Fibroblast of villous mesenchyme (primary cell): ENCODE measurements at regions not wholly inside any gene's neighbourhood (a gene's known extent, or its start where the extent isn't known, plus 50 kb on each side); places are given as distances from the start of the nearest gene placed in this dataset.

Experiments used
- DNase-seq: peaks from one replicate; pipeline ENCODE4 v3.0.0-alpha.2; 2010; ENCODE audit warnings: low read depth
- H3K4me3 ChIP-seq: 2 replicates; pipeline ENCODE4 v1.5.1; 2011; ENCODE audit warnings: low read depth, mild to moderate bottlenecking, low read length
- TF ChIP-seq, protein P1 (sequence below): IDR thresholded peaks from 2 replicates; pipeline ENCODE4 v1.5.1; 2012; ENCODE audit warnings: low read depth, mild to moderate bottlenecking, low read length; ENCODE audit not compliant: insufficient read depth

DNA sequence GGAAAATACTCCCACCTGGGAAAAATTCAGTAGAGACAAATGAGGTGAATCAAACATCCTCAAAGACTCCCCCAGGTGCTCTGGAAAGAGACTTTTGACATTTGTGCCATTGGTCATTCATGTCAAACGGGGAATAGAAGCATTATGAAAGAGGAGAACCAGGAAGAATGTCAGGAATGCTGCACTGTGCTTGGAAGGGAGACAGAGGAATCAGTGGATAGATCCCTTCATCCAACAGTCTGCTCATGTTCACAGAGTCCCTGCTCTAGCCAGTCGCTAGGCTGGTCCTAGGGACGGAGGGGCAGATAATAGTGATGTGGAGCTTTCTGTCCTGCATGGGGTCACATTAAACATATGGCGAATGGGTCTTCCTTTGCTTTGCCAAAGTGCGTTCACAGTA is 384.4 kb downstream of the FGF9 start:
- no peak for DNase-seq
- H3K4me3 ChIP-seq, result no peak overlapping the region
- TF ChIP-seq, protein P1, sequence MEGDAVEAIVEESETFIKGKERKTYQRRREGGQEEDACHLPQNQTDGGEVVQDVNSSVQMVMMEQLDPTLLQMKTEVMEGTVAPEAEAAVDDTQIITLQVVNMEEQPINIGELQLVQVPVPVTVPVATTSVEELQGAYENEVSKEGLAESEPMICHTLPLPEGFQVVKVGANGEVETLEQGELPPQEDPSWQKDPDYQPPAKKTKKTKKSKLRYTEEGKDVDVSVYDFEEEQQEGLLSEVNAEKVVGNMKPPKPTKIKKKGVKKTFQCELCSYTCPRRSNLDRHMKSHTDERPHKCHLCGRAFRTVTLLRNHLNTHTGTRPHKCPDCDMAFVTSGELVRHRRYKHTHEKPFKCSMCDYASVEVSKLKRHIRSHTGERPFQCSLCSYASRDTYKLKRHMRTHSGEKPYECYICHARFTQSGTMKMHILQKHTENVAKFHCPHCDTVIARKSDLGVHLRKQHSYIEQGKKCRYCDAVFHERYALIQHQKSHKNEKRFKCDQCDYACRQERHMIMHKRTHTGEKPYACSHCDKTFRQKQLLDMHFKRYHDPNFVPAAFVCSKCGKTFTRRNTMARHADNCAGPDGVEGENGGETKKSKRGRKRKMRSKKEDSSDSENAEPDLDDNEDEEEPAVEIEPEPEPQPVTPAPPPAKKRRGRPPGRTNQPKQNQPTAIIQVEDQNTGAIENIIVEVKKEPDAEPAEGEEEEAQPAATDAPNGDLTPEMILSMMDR, result no peak

DNA sequence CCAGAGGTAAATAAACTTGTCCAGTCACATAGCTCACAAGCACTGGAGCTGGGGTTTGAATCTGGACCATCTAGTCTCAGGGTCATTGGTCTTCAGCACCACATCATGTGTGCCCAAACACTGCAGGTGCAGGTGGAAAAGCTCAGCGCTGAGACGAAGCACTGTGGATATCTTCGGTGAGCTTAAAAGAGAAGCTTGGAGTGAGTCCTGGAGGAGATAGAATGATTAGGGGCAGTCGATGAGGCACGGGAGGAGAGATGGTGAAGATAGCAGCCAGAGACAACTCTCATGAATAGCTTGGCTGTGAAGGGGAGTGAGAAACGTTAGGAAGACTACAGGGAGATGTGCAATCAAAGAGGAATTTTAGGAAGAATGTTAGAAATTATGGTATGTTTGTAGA is 389.3 kb downstream of the FGF9 start:
- H3K4me3 ChIP-seq, result no peak overlapping the region
- TF ChIP-seq, protein P1, result no peak
- no peak for DNase-seq

DNA sequence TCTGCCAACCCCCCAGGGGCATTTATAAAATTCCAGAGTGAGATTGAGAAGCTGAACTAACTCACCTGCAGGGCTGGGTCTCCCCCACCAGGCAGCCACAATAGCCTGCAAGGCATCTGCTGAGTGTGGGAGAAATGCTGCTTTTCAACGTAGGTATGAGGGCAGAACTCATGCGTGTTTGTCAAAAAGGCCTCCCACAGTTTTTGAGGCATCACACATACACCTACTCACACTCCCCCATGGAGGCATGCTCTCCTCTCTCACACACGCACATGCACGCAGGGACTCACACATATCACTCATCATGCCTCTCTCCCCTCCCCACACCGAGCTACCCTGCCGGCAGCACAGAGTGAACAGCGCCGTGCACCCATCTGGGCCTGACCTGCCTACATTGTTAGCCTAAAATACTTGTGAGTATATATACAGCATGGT is 390.5 kb downstream of the FGF9 start:
- TF ChIP-seq, protein P1, result no peak
- DNase-seq, result no peak
- no peak overlapping the region for H3K4me3 ChIP-seq

DNA sequence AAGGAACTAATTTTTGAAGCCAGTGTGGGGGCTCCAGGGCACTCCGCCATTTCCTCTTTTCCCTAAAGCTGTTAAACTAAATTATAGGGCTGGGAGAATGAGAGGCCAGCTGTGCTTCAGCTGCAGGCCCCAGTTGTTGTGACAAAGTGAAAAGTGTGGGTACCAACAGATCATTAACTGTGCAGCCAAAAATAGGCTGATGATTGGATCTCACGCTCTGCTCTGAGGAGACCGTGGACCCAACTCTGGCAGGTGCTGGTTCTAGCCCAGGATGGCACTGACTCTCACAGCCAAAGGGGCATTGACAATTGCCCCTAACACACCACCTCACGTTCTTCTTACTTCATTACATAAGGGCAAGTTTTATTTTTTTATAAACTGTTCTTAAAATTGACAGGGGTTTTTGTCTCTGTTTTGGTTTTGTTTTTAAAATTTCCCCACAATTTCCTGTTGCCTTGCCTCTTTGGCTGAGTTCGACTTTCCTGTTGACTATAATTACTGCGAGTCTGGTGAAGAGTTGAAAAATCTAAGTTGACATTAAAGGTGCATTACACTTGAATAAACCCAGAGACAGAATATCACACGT is 391.0 kb downstream of the FGF9 start:
- no peak for DNase-seq
- no peak overlapping the region for H3K4me3 ChIP-seq
- TF ChIP-seq, protein P1, result no peak

DNA sequence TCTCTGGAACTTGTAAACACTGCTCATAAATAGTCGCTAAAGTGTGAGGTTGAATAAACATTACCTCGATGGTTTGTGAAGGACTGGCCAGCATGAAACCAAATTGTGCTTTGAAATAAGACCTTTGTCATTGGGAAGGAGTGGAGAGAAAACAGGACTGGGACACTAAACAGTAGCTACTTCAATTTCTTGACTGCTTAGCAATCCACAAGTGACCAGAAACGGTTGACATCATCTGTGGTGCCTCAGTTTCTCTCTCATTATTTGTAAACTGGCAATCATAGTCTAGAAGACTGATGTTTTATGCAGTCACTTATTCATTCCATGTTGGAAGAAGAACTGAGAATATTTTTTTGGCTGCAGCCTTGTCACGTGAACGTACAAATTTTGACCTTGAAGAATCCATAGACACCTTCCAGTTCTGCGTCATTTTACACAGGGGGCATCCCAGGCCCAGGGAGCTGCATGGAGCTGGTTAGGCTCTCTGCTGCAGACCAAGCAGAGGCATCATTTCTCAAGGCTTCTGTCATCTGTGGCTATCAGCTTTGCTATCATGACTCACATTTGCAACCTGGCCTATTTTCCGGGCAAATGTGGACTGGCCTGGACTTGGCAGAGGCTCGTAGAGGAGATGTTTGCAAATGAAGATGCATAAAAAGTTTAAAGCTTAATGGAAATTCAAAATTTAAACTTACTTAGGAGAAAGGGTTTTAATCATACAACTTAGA is 391.8 kb downstream of the FGF9 start:
- TF ChIP-seq, protein P1, result no peak
- DNase-seq, result no peak
- no peak overlapping the region for H3K4me3 ChIP-seq

DNA sequence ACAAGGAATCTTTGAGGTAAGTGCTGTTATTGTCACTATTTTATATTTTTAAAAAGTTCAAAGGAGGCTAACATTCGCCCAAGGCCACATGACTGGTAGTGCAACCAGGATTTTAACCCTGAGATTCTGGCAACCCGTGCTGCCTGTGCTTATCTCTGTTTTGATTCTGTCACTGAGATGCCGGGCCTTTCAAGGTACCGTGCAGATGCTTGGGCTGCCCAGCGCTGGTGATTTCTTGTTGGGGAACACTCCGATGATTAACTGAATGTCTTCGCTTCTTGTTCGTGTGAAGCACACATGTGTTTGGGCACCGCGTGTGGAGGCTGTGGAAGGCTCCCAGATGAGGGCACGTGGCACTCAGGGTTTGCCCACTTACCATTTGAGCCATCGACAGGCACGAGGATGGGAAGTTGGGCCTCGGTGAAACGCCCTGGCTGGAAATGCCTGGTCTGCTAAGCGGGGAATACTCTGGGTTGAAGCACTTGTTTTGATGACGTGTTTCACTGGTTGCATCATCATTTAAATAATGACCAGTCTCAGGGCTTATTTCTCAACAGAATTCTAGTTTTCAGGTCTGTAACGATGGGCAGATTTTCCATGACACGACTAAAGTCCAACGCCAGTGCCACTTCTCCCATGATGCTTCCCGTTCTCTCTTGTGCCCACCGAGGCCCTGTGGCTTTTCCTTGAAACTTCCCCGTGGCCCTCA is 392.7 kb downstream of the FGF9 start:
- DNase-seq, result no peak
- TF ChIP-seq, protein P1, result no peak

More for the DNA sequence above, 392.7 kb downstream of the FGF9 start:
- no peak overlapping the region for H3K4me3 ChIP-seq
